Mesendoderm (in vitro differentiated cells): ENCODE measurements at regions not wholly inside any gene's neighbourhood (a gene's known extent, or its start where the extent isn't known, plus 50 kb on each side); places are given as distances from the start of the nearest gene placed in this dataset.

Source experiments
- DNase-seq: peaks from one replicate; pipeline ENCODE4 v3.0.0; 2013
- H2AK5ac ChIP-seq: 2 replicates; pipeline ENCODE4 v1.6.1; 2013; ENCODE audit warnings: low read length, inconsistent platforms
- H2BK120ac ChIP-seq: 2 replicates; pipeline ENCODE4 v1.6.1; 2013; ENCODE audit warnings: low read depth, mild to moderate bottlenecking, low read length, moderate library complexity, mixed read lengths
- H2BK15ac ChIP-seq: replicated peaks from 2 replicates; pipeline ENCODE4 v1.6.1; 2013; ENCODE audit warnings: low read depth, mild to moderate bottlenecking, moderate library complexity
- H2BK5ac ChIP-seq: 2 replicates; pipeline ENCODE4 v1.6.1; 2013; ENCODE audit warnings: low read length, inconsistent platforms
- H3K18ac ChIP-seq: 2 replicates; pipeline ENCODE4 v1.6.1; 2013; ENCODE audit warnings: mild to moderate bottlenecking, low read length, mixed read lengths
- H3K23ac ChIP-seq: one replicate; pipeline ENCODE4 v1.6.1; 2013; ENCODE audit warnings: low read length
- H3K27ac ChIP-seq: 2 replicates; pipeline ENCODE4 v1.5.1; 2013; ENCODE audit warnings: low read depth, mild to moderate bottlenecking, inconsistent platforms, low read length, moderate library complexity
- H3K27me3 ChIP-seq: 2 replicates; pipeline ENCODE4 v1.6.1; 2013; ENCODE audit warnings: low read length, control low read depth, mild to moderate bottlenecking, inconsistent platforms; ENCODE audit not compliant: insufficient read depth, poor library complexity
- H3K36me3 ChIP-seq: 2 replicates; pipeline ENCODE4 v1.6.1; 2013; ENCODE audit warnings: low read length, inconsistent platforms; ENCODE audit not compliant: control insufficient read depth, insufficient read depth
- H3K4ac ChIP-seq: one replicate; pipeline ENCODE4 v1.6.1; 2013; ENCODE audit warnings: low read depth, mild to moderate bottlenecking, low read length, moderate library complexity
- H3K4me1 ChIP-seq: 2 replicates; pipeline ENCODE4 v1.6.1; 2013; ENCODE audit warnings: low read depth, low read length, inconsistent platforms; ENCODE audit not compliant: control insufficient read depth
- H3K4me2 ChIP-seq: 2 replicates; pipeline ENCODE4 v1.6.1; 2013; ENCODE audit warnings: low read length
- H3K4me3 ChIP-seq: 2 replicates; pipeline ENCODE4 v1.5.1; 2013; ENCODE audit warnings: mild to moderate bottlenecking, low read length
- H3K56ac ChIP-seq: one replicate; pipeline ENCODE4 v1.6.1; 2013; ENCODE audit warnings: low read length
- H3K79me1 ChIP-seq: 2 replicates; pipeline ENCODE4 v1.6.1; 2013; ENCODE audit warnings: low read length, inconsistent platforms
- H3K79me2 ChIP-seq: 2 replicates; pipeline ENCODE4 v1.6.1; 2013; ENCODE audit warnings: mild to moderate bottlenecking, low read length; ENCODE audit not compliant: control insufficient read depth, insufficient read depth
- H3K9ac ChIP-seq: 2 replicates; pipeline ENCODE4 v1.6.1; 2013; ENCODE audit warnings: low read length, inconsistent platforms
- H4K5ac ChIP-seq: one replicate; pipeline ENCODE4 v1.6.1; 2013; ENCODE audit warnings: low read length
- H4K8ac ChIP-seq: one replicate; pipeline ENCODE4 v1.6.1; 2013; ENCODE audit warnings: low read depth, mild to moderate bottlenecking, control low read depth, low read length, moderate library complexity
- WGBS: extraction: QIAGEN DNeasy Blood & Tissue Kit; methylation state at CpG from one replicate; pipeline ENCODE4 v1.1.7; 2013; ENCODE audit warnings: low lambda C conversion rate, missing lambda C conversion rate; ENCODE audit not compliant: insufficient coverage; ENCODE audit errors: extremely low coverage; 5-methylcytosine and 5-hydroxymethylcytosine counted together

DNA sequence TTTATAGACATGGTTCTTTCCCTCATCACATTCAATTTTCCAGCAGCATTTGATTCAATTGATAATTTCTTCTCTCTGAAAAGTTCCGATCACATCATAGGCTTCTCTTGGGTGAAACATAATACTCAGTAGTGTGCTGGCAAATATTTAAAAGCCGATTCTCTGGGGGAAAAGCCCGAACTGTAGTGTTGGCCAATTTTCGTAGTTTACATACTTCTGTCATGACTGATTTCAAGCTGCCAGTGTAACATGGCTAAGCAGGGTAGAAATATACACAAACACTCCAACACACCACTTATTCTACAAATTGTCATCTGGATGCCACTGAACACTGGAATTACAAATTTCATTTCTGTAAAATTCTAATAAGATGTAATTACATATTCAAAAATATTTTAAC lies 56.1 kb upstream of the FREM2 start:
- Histone ChIP-seq H2AK5ac (no peak overlapping the region), H3K79me1 (no peaks in the 10 kb centered on the region), H3K27me3 (no peaks in the 10 kb centered on the region), H3K36me3 (no peaks in the 10 kb centered on the region), H2BK5ac (no peak overlapping the region), H4K8ac (no peak overlapping the region), H3K4ac (no peak overlapping the region), H3K4me2 (no peak overlapping the region), H3K18ac (no peak overlapping the region), H3K27ac (no peak overlapping the region), H2BK15ac (no peak overlapping the region), H3K79me2 (no peaks in the 10 kb centered on the region), H2BK120ac (no peak overlapping the region), H4K5ac (no peak overlapping the region), H3K4me3 (no peak overlapping the region), H3K23ac (no peak overlapping the region), H3K4me1 (no peaks in the 10 kb centered on the region), H3K56ac (no peak overlapping the region), H3K9ac (no peak overlapping the region)
- DNase-seq: no peak
- WGBS: no CpG with 5 or more reads among the region's 4 CpGs

DNA sequence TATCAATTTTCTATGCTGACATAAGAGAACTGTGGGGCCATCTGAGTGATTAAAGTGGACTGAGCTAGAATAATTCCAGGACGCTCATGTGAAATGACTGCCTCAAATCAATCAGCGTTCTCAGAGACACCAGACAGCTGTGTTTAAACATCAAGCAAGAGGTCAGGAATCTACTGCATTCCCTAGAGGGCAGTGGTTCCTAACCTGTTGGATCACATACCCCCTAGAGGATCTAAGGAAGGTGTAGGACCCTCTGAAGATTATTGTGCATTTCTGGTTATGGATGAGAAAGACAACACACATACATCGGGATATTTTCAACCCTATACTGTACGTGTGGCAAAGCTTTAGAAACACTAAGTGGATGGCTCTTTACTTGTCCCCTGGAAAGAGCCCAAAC lies 51.8 kb upstream of the FREM2 start:
- Histone ChIP-seq H3K79me2 (no peaks in the 10 kb centered on the region), H3K4me1 (no peaks in the 10 kb centered on the region), H3K18ac (no peak overlapping the region), H3K4me3 (no peak overlapping the region), H3K4me2 (no peak overlapping the region), H3K56ac (no peak overlapping the region), H3K27ac (no peak overlapping the region), H3K23ac (no peak overlapping the region), H3K9ac (no peak overlapping the region), H4K8ac (no peak overlapping the region), H2BK15ac (no peak overlapping the region), H3K36me3 (no peaks in the 10 kb centered on the region), H2BK5ac (no peak overlapping the region), H2AK5ac (no peak overlapping the region), H4K5ac (no peak overlapping the region), H3K79me1 (no peaks in the 10 kb centered on the region), H2BK120ac (no peak overlapping the region), H3K4ac (no peak overlapping the region), H3K27me3 (no peaks in the 10 kb centered on the region)
- peak; percentile 33 for DNase-seq
- WGBS: no CpG with 5 or more reads among the region's 4 CpGs

DNA sequence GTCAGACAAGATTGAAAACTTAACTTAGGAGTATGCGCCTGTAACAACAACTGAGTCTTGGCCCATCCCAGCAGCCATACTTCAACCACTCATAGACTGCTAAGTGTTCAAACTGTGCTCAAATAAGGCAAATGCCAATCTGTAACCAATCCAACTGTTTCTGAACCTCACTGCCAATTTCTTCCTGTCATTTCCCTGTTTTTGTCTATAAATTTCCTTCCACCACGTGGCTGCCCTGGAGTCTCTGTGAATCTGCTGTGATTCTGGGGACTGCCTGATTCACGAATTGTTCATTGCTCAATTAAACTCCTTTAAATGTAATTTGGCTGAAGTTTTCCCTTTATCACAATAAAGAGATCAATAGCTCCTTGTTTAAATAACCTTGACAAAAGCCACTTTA lies 50.8 kb upstream of the FREM2 start:
- Histone ChIP-seq H3K23ac (no peak overlapping the region), H3K4ac (no peak overlapping the region), H3K4me2 (no peak overlapping the region), H3K18ac (no peak overlapping the region), H3K27me3 (no peaks in the 10 kb centered on the region), H3K9ac (no peak overlapping the region), H2BK5ac (no peak overlapping the region), H2AK5ac (no peak overlapping the region), H3K79me2 (no peaks in the 10 kb centered on the region), H3K27ac (no peak overlapping the region), H4K8ac (no peak overlapping the region), H2BK15ac (no peak overlapping the region), H3K79me1 (no peaks in the 10 kb centered on the region), H3K56ac (no peak overlapping the region), H3K4me1 (no peaks in the 10 kb centered on the region), H2BK120ac (no peak overlapping the region), H4K5ac (no peak overlapping the region), H3K36me3 (no peaks in the 10 kb centered on the region), H3K4me3 (no peak overlapping the region)
- no peak for DNase-seq
- WGBS: no CpG with 5 or more reads among the region's 3 CpGs

DNA sequence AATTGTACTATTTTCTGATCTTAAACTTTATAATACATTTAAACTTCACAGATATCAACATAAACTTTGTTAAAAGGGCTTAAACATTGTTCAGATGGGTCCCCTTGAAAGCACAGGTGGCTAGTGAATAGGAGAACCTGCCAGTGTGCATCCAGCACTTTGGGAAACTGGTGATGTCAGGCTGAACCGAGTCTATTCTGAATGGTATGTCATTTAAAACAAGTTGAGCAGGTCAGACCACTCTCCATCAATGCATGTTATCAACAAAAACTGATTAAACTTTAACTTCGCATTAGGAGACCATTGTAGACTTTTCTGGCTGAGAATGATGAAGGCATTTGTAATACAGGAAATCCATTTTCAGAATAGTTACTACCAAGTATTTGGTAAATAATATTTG lies 50.1 kb upstream of the FREM2 start:
- WGBS: no CpG with 5 or more reads among the region's 2 CpGs
- H4K8ac ChIP-seq: no peak overlapping the region

More for the DNA sequence above, 50.1 kb upstream of the FREM2 start:
- Histone ChIP-seq H3K18ac (no peak overlapping the region), H3K4me1 (no peaks in the 10 kb centered on the region), H2BK5ac (no peak overlapping the region), H3K56ac (no peak overlapping the region), H3K79me1 (no peaks in the 10 kb centered on the region), H3K79me2 (no peaks in the 10 kb centered on the region), H3K9ac (no peak overlapping the region), H2BK15ac (no peak overlapping the region), H3K23ac (no peak overlapping the region), H3K27me3 (no peaks in the 10 kb centered on the region), H3K4me2 (no peak overlapping the region), H3K4me3 (no peak overlapping the region), H2BK120ac (no peak overlapping the region), H4K5ac (no peak overlapping the region), H3K27ac (no peak overlapping the region), H2AK5ac (no peak overlapping the region), H3K36me3 (no peaks in the 10 kb centered on the region), H3K4ac (no peak overlapping the region)
- DNase-seq: peak; percentile 27
